GM23338 (cell line): ENCODE measurements at regions not wholly inside any gene's neighbourhood (a gene's known extent, or its start where the extent isn't known, plus 50 kb on each side); places are given as distances from the start of the nearest gene placed in this dataset.
A peak's percentile ranks its signal among the peaks of the same experiment; 100 is the strongest.

Source experiments
- ATAC-seq: fragments of 200-7000 bp; cut with Tn5 transposase; 3 replicates; pipeline ENCODE4 v1.9.1; 2020
- DNase-seq: peaks from one replicate; pipeline ENCODE4 v3.0.0-alpha.2; 2015; ENCODE audit warnings: low spot score
- H2AFZ ChIP-seq: fragments of 200-600 bp; sonication (generic); 2 replicates; pipeline ENCODE4 v1.8.0; 2016; ENCODE audit warnings: antibody characterized with exemption, mild to moderate bottlenecking, moderate library complexity
- H3F3A ChIP-seq: fragments of 200-600 bp; sonication (generic); replicated peaks from 2 replicates; pipeline ENCODE4 v1.8.0; 2017; ENCODE audit warnings: antibody characterized with exemption, mixed run types, low read depth
- H3K27ac ChIP-seq: fragments of 200-600 bp; sonication (generic); 2 replicates; pipeline ENCODE4 v1.6.1; 2016; ENCODE audit warnings: low read depth
- H3K27me3 ChIP-seq: fragments of 200-600 bp; sonication (generic); 2 replicates; pipeline ENCODE4 v1.8.0; 2016; ENCODE audit warnings: mild to moderate bottlenecking, mixed run types, moderate library complexity; ENCODE audit not compliant: insufficient read depth
- H3K36me3 ChIP-seq: fragments of 200-600 bp; sonication (generic); 2 replicates; pipeline ENCODE4 v1.8.0; 2016; ENCODE audit warnings: mild to moderate bottlenecking; ENCODE audit not compliant: insufficient read depth
- H3K4me1 ChIP-seq: fragments of 200-600 bp; sonication (generic); 2 replicates; pipeline ENCODE4 v1.8.0; 2016; ENCODE audit warnings: mild to moderate bottlenecking, moderate library complexity; ENCODE audit not compliant: insufficient read depth
- H3K4me2 ChIP-seq: fragments of 200-600 bp; sonication (generic); 2 replicates; pipeline ENCODE4 v1.7.1; 2017; ENCODE audit warnings: mixed run types
- H3K4me3 ChIP-seq: fragments of 200-600 bp; sonication (generic); 2 replicates; pipeline ENCODE4 v1.6.1; 2016; ENCODE audit warnings: mixed run types
- H3K79me2 ChIP-seq: fragments of 200-600 bp; sonication (generic); replicated peaks from 2 replicates; pipeline ENCODE4 v1.8.0; 2017; ENCODE audit warnings: mild to moderate bottlenecking; ENCODE audit not compliant: insufficient read depth
- H3K9me2 ChIP-seq: fragments of 200-600 bp; sonication (generic); 2 replicates; pipeline ENCODE4 v1.8.0; 2017; ENCODE audit not compliant: insufficient read depth
- H4K20me1 ChIP-seq: fragments of 200-600 bp; sonication (generic); replicated peaks from 2 replicates; pipeline ENCODE4 v1.8.0; 2017; ENCODE audit warnings: mild to moderate bottlenecking; ENCODE audit not compliant: insufficient read depth
- H3K27ac Mint-ChIP-seq: 2 replicates; pipeline ENCODE4 v1.8.0; 2020; ENCODE audit warnings: inconsistent platforms, mild to moderate bottlenecking, moderate library complexity, mixed read lengths
- H3K27me3 Mint-ChIP-seq: 3 replicates; pipeline ENCODE4 v1.8.0; 2022; ENCODE audit warnings: low read depth, mild to moderate bottlenecking, moderate library complexity, mixed read lengths, inconsistent platforms; ENCODE audit not compliant: insufficient read depth, poor library complexity
- H3K36me3 Mint-ChIP-seq: 3 replicates; pipeline ENCODE4 v1.8.0; 2021; ENCODE audit warnings: low read depth, mild to moderate bottlenecking, inconsistent platforms, moderate library complexity, mixed read lengths
- H3K4me1 Mint-ChIP-seq: 3 replicates; pipeline ENCODE4 v1.8.0; 2020; ENCODE audit warnings: mild to moderate bottlenecking, inconsistent platforms, mixed read lengths
- H3K4me3 Mint-ChIP-seq: 3 replicates; pipeline ENCODE4 v1.8.0; 2021; ENCODE audit warnings: moderate library complexity, mild to moderate bottlenecking, inconsistent platforms, mixed read lengths
- H3K9me3 Mint-ChIP-seq: 3 replicates; pipeline ENCODE4 v1.8.0; 2020; ENCODE audit warnings: moderate library complexity, mild to moderate bottlenecking, inconsistent platforms, mixed read lengths
- EZH2 ChIP-seq: fragments of 200-600 bp; sonication (generic); IDR thresholded peaks from one replicate; pipeline ENCODE4 v1.8.0; 2017; ENCODE audit warnings: antibody characterized with exemption, mild to moderate bottlenecking, low read depth; ENCODE audit not compliant: unreplicated experiment
- EZH2phosphoT487 ChIP-seq: fragments of 200-600 bp; sonication (generic); IDR thresholded peaks from one replicate; pipeline ENCODE4 v1.8.1; 2018; ENCODE audit warnings: antibody characterized with exemption; ENCODE audit not compliant: unreplicated experiment
- JUNB ChIP-seq: IDR thresholded peaks from one replicate; pipeline ENCODE4 v1.6.1; 2016; ENCODE audit warnings: antibody characterized with exemption; ENCODE audit not compliant: unreplicated experiment
- POLR2AphosphoS5 ChIP-seq: IDR thresholded peaks from 2 replicates; pipeline ENCODE4 v1.6.1; 2016; ENCODE audit warnings: antibody characterized with exemption, low read depth
- REST ChIP-seq: IDR thresholded peaks from one replicate; pipeline ENCODE4 v1.6.1; 2018; ENCODE audit warnings: antibody characterized with exemption; ENCODE audit not compliant: unreplicated experiment
- STAT1 ChIP-seq: IDR thresholded peaks from one replicate; pipeline ENCODE4 v1.6.1; 2016; ENCODE audit warnings: antibody characterized with exemption; ENCODE audit not compliant: unreplicated experiment
- ZNF114 ChIP-seq: fragments of 250-450 bp; sonication (Bioruptor Pico); IDR thresholded peaks from 2 replicates; pipeline ENCODE4 v1.5.0; 2020; ENCODE audit warnings: mild to moderate bottlenecking, moderate library complexity
- ZNF331 ChIP-seq: fragments of 250-450 bp; sonication (Bioruptor Pico); IDR thresholded peaks from 2 replicates; pipeline ENCODE4 v1.5.0; 2020; ENCODE audit warnings: low read depth, mild to moderate bottlenecking, moderate library complexity
- TF ChIP-seq, protein P1 (sequence below), 2 experiments: fragments of 200-600 bp in 1 of 2; sonication (generic) in 1 of 2; conservative IDR thresholded peaks; 2 replicates each; pipeline versions ENCODE4 v1.5.1 to v1.6.1; 2016 to 2017; ENCODE audit warnings: antibody characterized with exemption in 2 of 2, low read depth in 2 of 2, mild to moderate bottlenecking in 2 of 2, moderate library complexity in 1 of 2
- TF ChIP-seq, protein P2 (sequence below): fragments of 250-450 bp; sonication (Bioruptor Pico); IDR thresholded peaks from 2 replicates; pipeline ENCODE4 v1.5.0; 2020; ENCODE audit warnings: mild to moderate bottlenecking, moderate library complexity
- TF ChIP-seq, protein P3 (sequence below): IDR thresholded peaks from 2 replicates; pipeline ENCODE4 v1.6.1; 2016; ENCODE audit warnings: antibody characterized with exemption

DNA sequence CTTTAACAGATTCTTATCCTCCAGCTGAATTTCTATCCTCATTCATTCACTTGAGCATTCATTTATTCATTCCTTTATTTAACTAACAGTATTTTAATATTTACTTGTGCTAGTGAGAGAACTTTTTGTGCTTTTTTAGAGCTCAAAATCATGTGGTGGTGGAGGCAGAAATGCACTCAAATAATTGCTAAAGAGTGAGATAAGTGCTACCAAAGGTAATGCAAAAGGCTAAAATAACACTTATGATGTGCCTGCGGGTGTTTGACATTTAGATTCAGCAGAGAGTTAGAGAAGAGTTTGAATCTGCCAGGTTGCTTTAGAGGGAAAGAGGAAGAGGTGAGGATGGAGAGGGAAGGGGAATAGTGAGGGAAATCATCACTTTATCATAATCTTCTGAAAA lies 431.5 kb upstream of the EDIL3 start (continued):
- TF ChIP-seq, protein P1, sequence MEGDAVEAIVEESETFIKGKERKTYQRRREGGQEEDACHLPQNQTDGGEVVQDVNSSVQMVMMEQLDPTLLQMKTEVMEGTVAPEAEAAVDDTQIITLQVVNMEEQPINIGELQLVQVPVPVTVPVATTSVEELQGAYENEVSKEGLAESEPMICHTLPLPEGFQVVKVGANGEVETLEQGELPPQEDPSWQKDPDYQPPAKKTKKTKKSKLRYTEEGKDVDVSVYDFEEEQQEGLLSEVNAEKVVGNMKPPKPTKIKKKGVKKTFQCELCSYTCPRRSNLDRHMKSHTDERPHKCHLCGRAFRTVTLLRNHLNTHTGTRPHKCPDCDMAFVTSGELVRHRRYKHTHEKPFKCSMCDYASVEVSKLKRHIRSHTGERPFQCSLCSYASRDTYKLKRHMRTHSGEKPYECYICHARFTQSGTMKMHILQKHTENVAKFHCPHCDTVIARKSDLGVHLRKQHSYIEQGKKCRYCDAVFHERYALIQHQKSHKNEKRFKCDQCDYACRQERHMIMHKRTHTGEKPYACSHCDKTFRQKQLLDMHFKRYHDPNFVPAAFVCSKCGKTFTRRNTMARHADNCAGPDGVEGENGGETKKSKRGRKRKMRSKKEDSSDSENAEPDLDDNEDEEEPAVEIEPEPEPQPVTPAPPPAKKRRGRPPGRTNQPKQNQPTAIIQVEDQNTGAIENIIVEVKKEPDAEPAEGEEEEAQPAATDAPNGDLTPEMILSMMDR (conservative IDR thresholded peaks at IDR 0.05; ENCODE audit: low read depth in 2 of 2): no peak

DNA sequence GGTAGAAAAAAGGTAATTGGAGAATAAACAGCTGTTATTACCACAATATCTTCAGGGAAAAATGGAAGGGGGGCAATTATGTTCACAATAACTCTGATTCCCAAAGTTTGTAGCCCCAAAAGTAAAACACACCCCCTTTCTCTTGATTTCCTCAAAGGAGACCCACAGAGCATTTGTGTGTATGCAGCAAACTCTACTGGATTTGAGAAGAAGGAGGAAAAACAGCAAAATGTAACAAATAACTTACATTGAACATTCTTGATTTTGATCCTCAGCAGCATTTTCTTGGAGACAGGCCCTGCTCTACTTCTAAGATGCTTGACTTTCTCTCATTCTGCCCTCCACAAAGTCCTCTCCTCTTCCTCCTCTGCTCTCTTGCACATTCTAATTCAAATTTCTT lies 420.8 kb upstream of the EDIL3 start:
- Histone ChIP-seq H4K20me1 (no peaks in the 10 kb centered on the region), H3F3A (no peaks in the 10 kb centered on the region), H3K9me2 (no peaks in the 10 kb centered on the region), H3K79me2 (no peaks in the 10 kb centered on the region), H3K4me2 (no peak overlapping the region), H3K36me3 (no peaks in the 10 kb centered on the region), H3K4me1 (no peaks in the 10 kb centered on the region), H3K27me3 (no peaks in the 10 kb centered on the region), H3K27ac (no peak overlapping the region), H2AFZ (peak overlapping the region; percentile 35; the same call in 1 of the 2 replicates), H3K4me3 (no peak overlapping the region)
- Mint-ChIP-seq H3K4me1 (no peaks in the 10 kb centered on the region), H3K9me3 (no peaks in the 10 kb centered on the region), H3K4me3 (no peak overlapping the region), H3K27ac (no peak overlapping the region), H3K27me3 (no peaks in the 10 kb centered on the region), H3K36me3 (no peaks in the 10 kb centered on the region)
- DNase-seq (no peak), ATAC-seq (no peak)
- TF ChIP-seq REST (no peak), ZNF331 (CRISPR knock-in tag) (no peak), ZNF114 (no peak), JUNB (no peak), EZH2phosphoT487 (no peak), POLR2AphosphoS5 (no peak), STAT1 (no peak), EZH2 (no peak)
- TF ChIP-seq, protein P2, sequence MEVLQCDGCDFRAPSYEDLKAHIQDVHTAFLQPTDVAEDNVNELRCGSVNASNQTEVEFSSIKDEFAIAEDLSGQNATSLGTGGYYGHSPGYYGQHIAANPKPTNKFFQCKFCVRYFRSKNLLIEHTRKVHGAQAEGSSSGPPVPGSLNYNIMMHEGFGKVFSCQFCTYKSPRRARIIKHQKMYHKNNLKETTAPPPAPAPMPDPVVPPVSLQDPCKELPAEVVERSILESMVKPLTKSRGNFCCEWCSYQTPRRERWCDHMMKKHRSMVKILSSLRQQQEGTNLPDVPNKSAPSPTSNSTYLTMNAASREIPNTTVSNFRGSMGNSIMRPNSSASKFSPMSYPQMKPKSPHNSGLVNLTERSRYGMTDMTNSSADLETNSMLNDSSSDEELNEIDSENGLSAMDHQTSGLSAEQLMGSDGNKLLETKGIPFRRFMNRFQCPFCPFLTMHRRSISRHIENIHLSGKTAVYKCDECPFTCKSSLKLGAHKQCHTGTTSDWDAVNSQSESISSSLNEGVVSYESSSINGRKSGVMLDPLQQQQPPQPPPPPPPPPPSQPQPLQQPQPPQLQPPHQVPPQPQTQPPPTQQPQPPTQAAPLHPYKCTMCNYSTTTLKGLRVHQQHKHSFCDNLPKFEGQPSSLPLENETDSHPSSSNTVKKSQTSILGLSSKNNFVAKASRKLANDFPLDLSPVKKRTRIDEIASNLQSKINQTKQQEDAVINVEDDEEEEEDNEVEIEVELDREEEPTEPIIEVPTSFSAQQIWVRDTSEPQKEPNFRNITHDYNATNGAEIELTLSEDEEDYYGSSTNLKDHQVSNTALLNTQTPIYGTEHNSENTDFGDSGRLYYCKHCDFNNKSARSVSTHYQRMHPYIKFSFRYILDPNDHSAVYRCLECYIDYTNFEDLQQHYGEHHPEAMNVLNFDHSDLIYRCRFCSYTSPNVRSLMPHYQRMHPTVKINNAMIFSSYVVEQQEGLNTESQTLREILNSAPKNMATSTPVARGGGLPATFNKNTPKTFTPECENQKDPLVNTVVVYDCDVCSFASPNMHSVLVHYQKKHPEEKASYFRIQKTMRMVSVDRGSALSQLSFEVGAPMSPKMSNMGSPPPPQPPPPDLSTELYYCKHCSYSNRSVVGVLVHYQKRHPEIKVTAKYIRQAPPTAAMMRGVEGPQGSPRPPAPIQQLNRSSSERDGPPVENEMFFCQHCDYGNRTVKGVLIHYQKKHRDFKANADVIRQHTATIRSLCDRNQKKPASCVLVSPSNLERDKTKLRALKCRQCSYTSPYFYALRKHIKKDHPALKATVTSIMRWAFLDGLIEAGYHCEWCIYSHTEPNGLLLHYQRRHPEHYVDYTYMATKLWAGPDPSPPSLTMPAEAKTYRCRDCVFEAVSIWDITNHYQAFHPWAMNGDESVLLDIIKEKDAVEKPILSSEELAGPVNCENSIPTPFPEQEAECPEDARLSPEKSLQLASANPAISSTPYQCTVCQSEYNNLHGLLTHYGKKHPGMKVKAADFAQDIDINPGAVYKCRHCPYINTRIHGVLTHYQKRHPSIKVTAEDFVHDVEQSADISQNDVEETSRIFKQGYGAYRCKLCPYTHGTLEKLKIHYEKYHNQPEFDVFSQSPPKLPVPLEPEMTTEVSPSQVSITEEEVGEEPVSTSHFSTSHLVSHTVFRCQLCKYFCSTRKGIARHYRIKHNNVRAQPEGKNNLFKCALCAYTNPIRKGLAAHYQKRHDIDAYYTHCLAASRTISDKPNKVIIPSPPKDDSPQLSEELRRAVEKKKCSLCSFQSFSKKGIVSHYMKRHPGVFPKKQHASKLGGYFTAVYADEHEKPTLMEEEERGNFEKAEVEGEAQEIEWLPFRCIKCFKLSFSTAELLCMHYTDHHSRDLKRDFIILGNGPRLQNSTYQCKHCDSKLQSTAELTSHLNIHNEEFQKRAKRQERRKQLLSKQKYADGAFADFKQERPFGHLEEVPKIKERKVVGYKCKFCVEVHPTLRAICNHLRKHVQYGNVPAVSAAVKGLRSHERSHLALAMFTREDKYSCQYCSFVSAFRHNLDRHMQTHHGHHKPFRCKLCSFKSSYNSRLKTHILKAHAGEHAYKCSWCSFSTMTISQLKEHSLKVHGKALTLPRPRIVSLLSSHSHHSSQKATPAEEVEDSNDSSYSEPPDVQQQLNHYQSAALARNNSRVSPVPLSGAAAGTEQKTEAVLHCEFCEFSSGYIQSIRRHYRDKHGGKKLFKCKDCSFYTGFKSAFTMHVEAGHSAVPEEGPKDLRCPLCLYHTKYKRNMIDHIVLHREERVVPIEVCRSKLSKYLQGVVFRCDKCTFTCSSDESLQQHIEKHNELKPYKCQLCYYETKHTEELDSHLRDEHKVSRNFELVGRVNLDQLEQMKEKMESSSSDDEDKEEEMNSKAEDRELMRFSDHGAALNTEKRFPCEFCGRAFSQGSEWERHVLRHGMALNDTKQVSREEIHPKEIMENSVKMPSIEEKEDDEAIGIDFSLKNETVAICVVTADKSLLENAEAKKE (CRISPR knock-in tag): no peak
- TF ChIP-seq, protein P1 (conservative IDR thresholded peaks at IDR 0.05; ENCODE audit: low read depth in 2 of 2): no peak
- TF ChIP-seq, protein P3, sequence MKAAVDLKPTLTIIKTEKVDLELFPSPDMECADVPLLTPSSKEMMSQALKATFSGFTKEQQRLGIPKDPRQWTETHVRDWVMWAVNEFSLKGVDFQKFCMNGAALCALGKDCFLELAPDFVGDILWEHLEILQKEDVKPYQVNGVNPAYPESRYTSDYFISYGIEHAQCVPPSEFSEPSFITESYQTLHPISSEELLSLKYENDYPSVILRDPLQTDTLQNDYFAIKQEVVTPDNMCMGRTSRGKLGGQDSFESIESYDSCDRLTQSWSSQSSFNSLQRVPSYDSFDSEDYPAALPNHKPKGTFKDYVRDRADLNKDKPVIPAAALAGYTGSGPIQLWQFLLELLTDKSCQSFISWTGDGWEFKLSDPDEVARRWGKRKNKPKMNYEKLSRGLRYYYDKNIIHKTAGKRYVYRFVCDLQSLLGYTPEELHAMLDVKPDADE: no peak
